Keratinocyte (primary cell): ENCODE measurements at regions not wholly inside any gene's neighbourhood (a gene's known extent, or its start where the extent isn't known, plus 50 kb on each side); places are given as distances from the start of the nearest gene placed in this dataset.

Experiments used
- DNase-seq: peaks from one replicate; pipeline ENCODE4 v3.0.0-alpha.2; 2011; ENCODE audit warnings: low read depth, missing footprints, low spot score
- FAIRE-seq: peaks from 2 replicates; lab custom pipeline; 2011; peaks lifted over from hg19 to GRCh38; lab: Jason Lieb, UNC
- H2AFZ ChIP-seq: 2 replicates; pipeline ENCODE4 v1.6.0; 2012; ENCODE audit warnings: low read length, control low read depth, inconsistent platforms; ENCODE audit not compliant: control insufficient read depth
- H3K27ac ChIP-seq: 2 replicates; pipeline ENCODE4 v1.5.1; 2011; ENCODE audit warnings: low read length; ENCODE audit not compliant: control insufficient read depth, insufficient read depth
- H3K27me3 ChIP-seq: 3 replicates; pipeline ENCODE4 v1.6.0; 2011; ENCODE audit warnings: low read length; ENCODE audit not compliant: control insufficient read depth, insufficient read depth; ENCODE audit errors: extremely low read depth
- H3K36me3 ChIP-seq, 2 experiments: 2 replicates in 1 of 2; 3 replicates in 1 of 2; pipeline ENCODE4 v1.5.1; 2011; ENCODE audit warnings: low read length in 2 of 2, mild to moderate bottlenecking in 1 of 2; ENCODE audit not compliant: control insufficient read depth in 2 of 2, insufficient read depth in 2 of 2; ENCODE audit errors: extremely low read depth in 1 of 2
- H3K4me1 ChIP-seq: 3 replicates; pipeline ENCODE4 v1.5.1; 2011; ENCODE audit warnings: low read length; ENCODE audit not compliant: control insufficient read depth, insufficient read depth; ENCODE audit errors: extremely low read depth
- H3K4me2 ChIP-seq: 3 replicates; pipeline ENCODE4 v1.6.0; 2011; ENCODE audit warnings: low read depth, low read length; ENCODE audit not compliant: control insufficient read depth, insufficient read depth; ENCODE audit errors: extremely low read depth
- H3K4me3 ChIP-seq, 3 experiments: fragments of 200-600 bp in 1 of 3; sonication (generic) in 1 of 3; 2 replicates in 2 of 3; 3 replicates in 1 of 3; pipeline ENCODE4 v1.5.1; 2011 to 2016; ENCODE audit warnings: low read length in 3 of 3, mild to moderate bottlenecking in 3 of 3, control low read depth in 2 of 3, inconsistent platforms in 1 of 3, low read depth in 1 of 3, mixed read lengths in 1 of 3, mixed run types in 1 of 3, moderate library complexity in 1 of 3; ENCODE audit not compliant: control insufficient read depth in 2 of 3, insufficient read depth in 2 of 3; ENCODE audit errors: extremely low read depth in 1 of 3
- H3K79me2 ChIP-seq: 2 replicates; pipeline ENCODE4 v1.6.0; 2012; ENCODE audit warnings: low read length; ENCODE audit not compliant: control insufficient read depth, insufficient read depth
- H3K9ac ChIP-seq: 3 replicates; pipeline ENCODE4 v1.6.0; 2011; ENCODE audit warnings: low read length; ENCODE audit not compliant: control insufficient read depth, insufficient read depth; ENCODE audit errors: extremely low read depth
- H3K9me1 ChIP-seq: 3 replicates; pipeline ENCODE4 v1.6.0; 2011; ENCODE audit warnings: low read length; ENCODE audit not compliant: control insufficient read depth, insufficient read depth; ENCODE audit errors: extremely low read depth
- H3K9me3 ChIP-seq: 2 replicates; pipeline ENCODE4 v1.5.1; 2012; ENCODE audit warnings: low read depth, low read length; ENCODE audit not compliant: control insufficient read depth
- H4K20me1 ChIP-seq: 3 replicates; pipeline ENCODE4 v1.6.0; 2011; ENCODE audit warnings: low read length; ENCODE audit not compliant: control insufficient read depth, insufficient read depth; ENCODE audit errors: extremely low read depth
- EZH2 ChIP-seq: IDR thresholded peaks from one replicate; pipeline ENCODE4 v1.6.1; 2012; ENCODE audit warnings: inconsistent platforms, mild to moderate bottlenecking, low read length, moderate library complexity
- dilution Hi-C: fragments of 300-500 bp; cut with MboI; formaldehyde crosslinking; loops from one replicate; pipeline ENCODE4 v1.7.0; 2020; ENCODE audit warnings: low sequenced_read_pairs; ENCODE audit not compliant: extremely low pct_ligation_motif_present
- TF ChIP-seq, protein P1 (sequence below), 3 experiments: IDR thresholded peaks in 1 of 3; conservative IDR thresholded peaks in 1 of 3; optimal IDR thresholded peaks in 1 of 3; 2 replicates in 2 of 3; 3 replicates in 1 of 3; pipeline versions ENCODE3 to v1.5.1; 2011; ENCODE audit warnings: low read length in 3 of 3, mild to moderate bottlenecking in 3 of 3, moderate library complexity in 2 of 3, control low read depth in 1 of 3, inconsistent platforms in 1 of 3; ENCODE audit not compliant: insufficient read depth in 2 of 3; ENCODE audit errors: extremely low read depth in 1 of 3

- no peaks in the 10 kb centered on the region for H3K36me3 ChIP-seq
- no peak overlapping the region for H3K27ac ChIP-seq
- H3K9ac ChIP-seq: no peak overlapping the region
- H3K9me3 ChIP-seq: no peaks in the 10 kb centered on the region
- DNase-seq: no peak
- no peaks in the 10 kb centered on the region for H3K4me1 ChIP-seq
- no peak overlapping the region for H3K4me2 ChIP-seq
- no peaks in the 10 kb centered on the region for H4K20me1 ChIP-seq
- H2AFZ ChIP-seq: no peak overlapping the region
- TF ChIP-seq, protein P1, sequence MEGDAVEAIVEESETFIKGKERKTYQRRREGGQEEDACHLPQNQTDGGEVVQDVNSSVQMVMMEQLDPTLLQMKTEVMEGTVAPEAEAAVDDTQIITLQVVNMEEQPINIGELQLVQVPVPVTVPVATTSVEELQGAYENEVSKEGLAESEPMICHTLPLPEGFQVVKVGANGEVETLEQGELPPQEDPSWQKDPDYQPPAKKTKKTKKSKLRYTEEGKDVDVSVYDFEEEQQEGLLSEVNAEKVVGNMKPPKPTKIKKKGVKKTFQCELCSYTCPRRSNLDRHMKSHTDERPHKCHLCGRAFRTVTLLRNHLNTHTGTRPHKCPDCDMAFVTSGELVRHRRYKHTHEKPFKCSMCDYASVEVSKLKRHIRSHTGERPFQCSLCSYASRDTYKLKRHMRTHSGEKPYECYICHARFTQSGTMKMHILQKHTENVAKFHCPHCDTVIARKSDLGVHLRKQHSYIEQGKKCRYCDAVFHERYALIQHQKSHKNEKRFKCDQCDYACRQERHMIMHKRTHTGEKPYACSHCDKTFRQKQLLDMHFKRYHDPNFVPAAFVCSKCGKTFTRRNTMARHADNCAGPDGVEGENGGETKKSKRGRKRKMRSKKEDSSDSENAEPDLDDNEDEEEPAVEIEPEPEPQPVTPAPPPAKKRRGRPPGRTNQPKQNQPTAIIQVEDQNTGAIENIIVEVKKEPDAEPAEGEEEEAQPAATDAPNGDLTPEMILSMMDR (optimal IDR thresholded peaks at IDR 0.05 in 1 of 3, IDR thresholded peaks at IDR 0.05 in 1 of 3, conservative IDR thresholded peaks at IDR 0.05 in 1 of 3; ENCODE audit: extremely low read depth in 1 of 3, insufficient read depth in 2 of 3, low read length in 3 of 3): no peak
- no peak for TF ChIP-seq EZH2
- no peak overlapping the region for H3K4me3 ChIP-seq
- H3K9me1 ChIP-seq: no peaks in the 10 kb centered on the region
- no peaks in the 10 kb centered on the region for H3K27me3 ChIP-seq
- FAIRE-seq: no peak
- H3K79me2 ChIP-seq: no peaks in the 10 kb centered on the region
- dilution Hi-C loops: no loop called here
Measured at GRCh38 chr6:53413326-53413725, 64.6 kb upstream of the ELOVL5 start.

DNA sequence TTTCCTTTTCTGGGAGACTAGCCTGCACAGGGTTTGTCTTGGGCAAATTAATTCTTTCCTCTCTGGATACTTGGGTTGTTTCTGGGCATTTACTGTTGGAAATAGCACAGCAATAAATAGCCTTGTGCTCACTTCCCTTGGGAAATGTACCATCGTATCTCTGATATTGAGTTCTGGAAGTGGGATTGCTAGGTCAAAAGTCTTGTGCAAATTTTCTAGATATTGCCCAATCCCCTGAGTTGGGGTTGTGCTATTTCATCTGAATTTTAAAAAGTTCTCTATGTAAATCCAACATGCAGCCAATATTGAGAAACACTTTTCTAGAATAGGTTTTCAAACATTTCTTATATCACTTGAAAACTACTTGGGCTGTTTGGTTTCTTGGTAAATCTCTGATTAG, 64.0 kb upstream of the ELOVL5 start:
- dilution Hi-C loops: no loop called here
- H3K27ac ChIP-seq: no peak overlapping the region
- TF ChIP-seq, protein P1 (optimal IDR thresholded peaks at IDR 0.05 in 1 of 3, IDR thresholded peaks at IDR 0.05 in 1 of 3, conservative IDR thresholded peaks at IDR 0.05 in 1 of 3; ENCODE audit: extremely low read depth in 1 of 3, insufficient read depth in 2 of 3, low read length in 3 of 3): no peak
- TF ChIP-seq EZH2: no peak

More for the DNA sequence above, 64.0 kb upstream of the ELOVL5 start:
- FAIRE-seq: no peak
- H3K36me3 ChIP-seq: no peaks in the 10 kb centered on the region
- no peaks in the 10 kb centered on the region for H3K27me3 ChIP-seq
- H3K79me2 ChIP-seq: no peaks in the 10 kb centered on the region
- H2AFZ ChIP-seq: no peak overlapping the region
- no peaks in the 10 kb centered on the region for H3K4me1 ChIP-seq
- no peaks in the 10 kb centered on the region for H3K9me3 ChIP-seq
- H3K4me3 ChIP-seq: no peak overlapping the region
- DNase-seq: no peak
- no peak overlapping the region for H3K9ac ChIP-seq
- no peaks in the 10 kb centered on the region for H3K9me1 ChIP-seq
- no peak overlapping the region for H3K4me2 ChIP-seq
- H4K20me1 ChIP-seq: no peaks in the 10 kb centered on the region
